ENCODE measurements at regions not wholly inside any gene's neighbourhood (a gene's known extent, or its start where the extent isn't known, plus 50 kb on each side); places are given as distances from the start of the nearest gene placed in this dataset.

DNA sequence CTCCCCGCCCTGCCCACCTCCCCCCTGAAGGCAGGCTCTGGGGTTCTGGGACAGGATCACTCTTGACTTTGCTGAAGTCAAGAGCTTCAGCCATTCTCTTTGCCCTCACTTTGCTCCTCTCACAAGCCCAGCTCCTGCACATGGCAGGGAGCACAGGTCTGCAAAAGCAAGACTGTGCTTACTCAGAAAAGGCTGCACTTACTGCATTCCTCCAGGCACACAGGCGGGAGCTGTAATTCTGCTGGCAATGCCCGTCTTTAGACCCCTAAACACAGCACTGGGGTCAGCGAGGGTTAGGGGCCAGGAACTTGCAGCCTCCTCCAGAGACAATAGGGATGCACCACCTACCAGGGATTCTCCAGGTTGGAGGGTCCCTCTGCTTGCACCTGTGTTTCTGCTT is 523.7 kb downstream of the TCERG1L start:
- DNase-seq (no peak), ATAC-seq (no peak)
- TF ChIP-seq, protein P1, sequence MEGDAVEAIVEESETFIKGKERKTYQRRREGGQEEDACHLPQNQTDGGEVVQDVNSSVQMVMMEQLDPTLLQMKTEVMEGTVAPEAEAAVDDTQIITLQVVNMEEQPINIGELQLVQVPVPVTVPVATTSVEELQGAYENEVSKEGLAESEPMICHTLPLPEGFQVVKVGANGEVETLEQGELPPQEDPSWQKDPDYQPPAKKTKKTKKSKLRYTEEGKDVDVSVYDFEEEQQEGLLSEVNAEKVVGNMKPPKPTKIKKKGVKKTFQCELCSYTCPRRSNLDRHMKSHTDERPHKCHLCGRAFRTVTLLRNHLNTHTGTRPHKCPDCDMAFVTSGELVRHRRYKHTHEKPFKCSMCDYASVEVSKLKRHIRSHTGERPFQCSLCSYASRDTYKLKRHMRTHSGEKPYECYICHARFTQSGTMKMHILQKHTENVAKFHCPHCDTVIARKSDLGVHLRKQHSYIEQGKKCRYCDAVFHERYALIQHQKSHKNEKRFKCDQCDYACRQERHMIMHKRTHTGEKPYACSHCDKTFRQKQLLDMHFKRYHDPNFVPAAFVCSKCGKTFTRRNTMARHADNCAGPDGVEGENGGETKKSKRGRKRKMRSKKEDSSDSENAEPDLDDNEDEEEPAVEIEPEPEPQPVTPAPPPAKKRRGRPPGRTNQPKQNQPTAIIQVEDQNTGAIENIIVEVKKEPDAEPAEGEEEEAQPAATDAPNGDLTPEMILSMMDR (IDR thresholded peaks at IDR 0.05): no peak
- intact Hi-C loops (cut with DNase I, micrococcal nuclease): no loop called here
- H3K4me3 ChIP-seq: no peak overlapping the region
- no peaks in the 10 kb centered on the region for H3K4me1 ChIP-seq (ENCODE audit: low read depth)
- no peaks in the 10 kb centered on the region for H3K36me3 ChIP-seq (ENCODE audit: low read depth)
- peaks cover 11% of the 10 kb centered on the region for H3K9me3 ChIP-seq

DNA sequence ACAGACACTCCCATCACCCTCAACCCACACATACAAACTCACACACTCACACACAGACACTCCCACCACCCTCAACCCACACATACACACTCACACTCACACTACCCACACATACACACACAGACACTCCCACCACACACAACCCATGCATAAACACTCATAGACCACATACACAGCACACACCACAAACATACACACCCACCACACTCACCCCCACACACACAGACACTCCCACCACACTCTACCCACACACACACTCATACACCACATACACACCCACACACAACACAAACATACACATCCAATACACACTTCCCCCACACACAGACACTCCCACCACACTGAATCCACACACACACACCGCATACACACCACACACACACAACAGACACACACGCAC is 521.2 kb downstream of the TCERG1L start:
- no peak for DNase-seq
- Histone ChIP-seq H3K4me1 (ENCODE audit: low read depth) (no peaks in the 10 kb centered on the region), H3K36me3 (ENCODE audit: low read depth) (no peaks in the 10 kb centered on the region), H3K9me3 (peaks cover 17% of the 10 kb centered on the region), H3K4me3 (no peak overlapping the region)
- ATAC-seq: peak; percentile 31
- intact Hi-C loops (cut with DNase I, micrococcal nuclease): no loop called here
- TF ChIP-seq, protein P1 (IDR thresholded peaks at IDR 0.05): no peak

DNA sequence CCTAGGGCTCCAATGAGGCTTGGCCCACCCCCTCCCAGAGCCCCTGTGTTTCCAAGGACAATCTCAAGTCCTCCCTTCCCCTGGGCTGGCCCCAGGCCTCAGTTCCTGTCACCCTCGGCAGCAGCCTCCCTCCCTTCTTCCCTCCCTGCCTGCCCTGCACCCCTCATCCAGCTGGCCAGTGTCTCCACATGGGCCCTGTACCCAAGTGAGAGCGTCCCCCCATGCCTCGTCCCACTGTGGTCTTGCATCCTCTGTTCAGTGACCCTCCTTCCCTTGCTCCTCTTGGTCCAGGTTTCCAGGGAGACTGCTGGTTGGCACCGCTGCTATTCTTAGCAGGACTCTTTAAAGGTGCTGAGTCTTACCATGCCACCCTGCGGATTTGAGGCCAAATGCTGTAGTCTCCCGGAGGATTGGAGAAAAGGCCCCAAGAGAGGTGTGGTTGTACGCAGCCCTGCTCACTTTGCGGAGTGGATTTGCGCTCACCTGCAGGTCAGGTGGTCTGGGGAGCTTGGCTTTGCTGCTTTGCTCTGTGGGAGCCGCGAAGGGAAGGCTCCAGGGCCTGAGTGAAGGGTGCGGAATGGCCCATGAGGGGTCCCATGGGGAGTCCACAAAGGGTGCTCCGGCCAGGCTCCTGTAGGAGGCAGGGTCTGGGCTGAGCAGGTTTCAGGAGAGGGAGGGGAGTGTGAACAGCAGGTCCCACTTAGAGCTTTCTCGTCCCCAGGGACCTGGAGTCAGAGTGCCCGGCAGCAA is 519.2 kb downstream of the TCERG1L start:
- intact Hi-C loops (cut with DNase I, micrococcal nuclease): no loop called here

DNA sequence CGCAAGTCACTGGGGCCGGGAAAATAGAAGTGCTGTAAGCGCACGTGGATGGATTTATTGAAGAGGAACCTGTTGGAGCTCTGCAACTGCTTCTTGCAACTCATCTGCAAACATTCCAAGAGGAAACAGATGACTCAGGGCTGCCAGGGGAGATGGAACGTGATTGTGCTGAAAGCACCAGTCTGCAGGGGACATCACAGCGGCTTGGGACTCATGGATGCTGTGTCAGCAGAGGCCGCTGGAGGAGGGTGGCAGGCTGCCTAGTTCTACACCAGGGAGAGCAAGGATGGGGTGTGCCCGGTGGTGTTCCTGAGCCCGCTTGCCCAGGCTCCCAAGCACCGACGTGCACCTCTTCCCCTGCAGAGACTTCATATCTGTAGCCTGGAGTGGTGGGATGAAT is 515.7 kb downstream of the TCERG1L start:
- Histone ChIP-seq H3K4me1 (ENCODE audit: low read depth) (no peaks in the 10 kb centered on the region), H3K4me3 (no peak overlapping the region), H3K9me3 (peaks cover 23% of the 10 kb centered on the region), H3K36me3 (ENCODE audit: low read depth) (no peaks in the 10 kb centered on the region)
- DNase-seq (no peak), ATAC-seq (no peak)
- TF ChIP-seq, protein P1 (IDR thresholded peaks at IDR 0.05): no peak
- intact Hi-C loops (cut with DNase I, micrococcal nuclease): no loop called here

More for the DNA sequence above, 519.2 kb downstream of the TCERG1L start:
- no peak for DNase-seq
- Histone ChIP-seq H3K4me1 (ENCODE audit: low read depth) (no peaks in the 10 kb centered on the region), H3K4me3 (no peak overlapping the region), H3K36me3 (ENCODE audit: low read depth) (no peaks in the 10 kb centered on the region), H3K9me3 (peaks cover 17% of the 10 kb centered on the region)
- ATAC-seq: no peak
- TF ChIP-seq, protein P1 (IDR thresholded peaks at IDR 0.05): no peak

DNA sequence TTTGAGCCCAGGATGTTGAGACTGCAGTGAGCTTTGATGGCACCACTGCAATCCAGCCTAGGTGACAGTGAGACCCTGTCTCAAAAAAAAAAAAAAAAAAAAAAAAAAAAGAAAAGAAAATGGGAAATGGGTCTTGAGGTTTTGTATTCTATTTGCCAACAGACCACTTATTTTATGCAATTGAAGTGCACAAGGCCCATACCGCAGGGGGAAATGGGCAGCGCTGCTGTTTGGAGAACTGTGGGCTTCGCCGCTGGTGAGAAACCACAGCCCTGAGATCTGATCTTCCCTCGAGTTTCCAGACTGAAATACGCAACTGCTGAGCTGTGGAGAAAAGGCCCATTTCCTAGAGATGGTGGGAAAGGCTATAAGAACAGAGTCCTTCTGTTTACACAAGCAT is 512.0 kb downstream of the TCERG1L start:
- Histone ChIP-seq H3K4me3 (no peak overlapping the region), H3K36me3 (ENCODE audit: low read depth) (no peaks in the 10 kb centered on the region), H3K4me1 (ENCODE audit: low read depth) (no peaks in the 10 kb centered on the region), H3K9me3 (peaks cover 11% of the 10 kb centered on the region)
- no peak for ATAC-seq
- no peak for DNase-seq
- TF ChIP-seq, protein P1 (IDR thresholded peaks at IDR 0.05): no peak
- intact Hi-C loops (cut with DNase I, micrococcal nuclease): no loop called here
